ENCODE measurements at regions not wholly inside any gene's neighbourhood (a gene's known extent, or its start where the extent isn't known, plus 50 kb on each side); places are given as distances from the start of the nearest gene placed in this dataset.

DNA sequence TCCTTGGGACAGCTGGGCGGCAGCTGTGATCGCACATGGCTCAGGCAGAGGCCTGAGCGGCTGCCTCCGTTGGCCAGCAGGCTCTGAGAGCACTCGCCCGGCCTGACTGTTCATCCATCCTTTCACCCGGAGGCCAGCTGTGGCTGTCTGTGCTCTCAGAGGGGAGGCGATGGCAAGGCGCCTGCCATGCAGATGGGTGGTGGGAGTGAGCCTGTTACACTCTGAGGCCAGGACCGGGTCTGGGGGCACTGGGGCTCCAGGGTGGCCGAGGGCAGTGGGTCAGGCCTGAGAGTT, 292.3 kb downstream of the TMEM121 start:
- TF ChIP-seq, protein P1, sequence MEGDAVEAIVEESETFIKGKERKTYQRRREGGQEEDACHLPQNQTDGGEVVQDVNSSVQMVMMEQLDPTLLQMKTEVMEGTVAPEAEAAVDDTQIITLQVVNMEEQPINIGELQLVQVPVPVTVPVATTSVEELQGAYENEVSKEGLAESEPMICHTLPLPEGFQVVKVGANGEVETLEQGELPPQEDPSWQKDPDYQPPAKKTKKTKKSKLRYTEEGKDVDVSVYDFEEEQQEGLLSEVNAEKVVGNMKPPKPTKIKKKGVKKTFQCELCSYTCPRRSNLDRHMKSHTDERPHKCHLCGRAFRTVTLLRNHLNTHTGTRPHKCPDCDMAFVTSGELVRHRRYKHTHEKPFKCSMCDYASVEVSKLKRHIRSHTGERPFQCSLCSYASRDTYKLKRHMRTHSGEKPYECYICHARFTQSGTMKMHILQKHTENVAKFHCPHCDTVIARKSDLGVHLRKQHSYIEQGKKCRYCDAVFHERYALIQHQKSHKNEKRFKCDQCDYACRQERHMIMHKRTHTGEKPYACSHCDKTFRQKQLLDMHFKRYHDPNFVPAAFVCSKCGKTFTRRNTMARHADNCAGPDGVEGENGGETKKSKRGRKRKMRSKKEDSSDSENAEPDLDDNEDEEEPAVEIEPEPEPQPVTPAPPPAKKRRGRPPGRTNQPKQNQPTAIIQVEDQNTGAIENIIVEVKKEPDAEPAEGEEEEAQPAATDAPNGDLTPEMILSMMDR (IDR thresholded peaks at IDR 0.05), result no peak
- TF ChIP-seq ZFX (IDR thresholded peaks at IDR 0.05; ENCODE audit: borderline replicate concordance), result no peak

Measured in 22Rv1 (cell line).